ENCODE measurements at regions not wholly inside any gene's neighbourhood (a gene's known extent, or its start where the extent isn't known, plus 50 kb on each side); places are given as distances from the start of the nearest gene placed in this dataset.
"Not testable (repeated sequence)": the region's sequence is repeated elsewhere in the genome, so short reads cannot be mapped to it uniquely, and the experiment has no call there.

- Histone ChIP-seq H3K9me3 (ENCODE audit: control insufficient read depth, insufficient read depth, low read depth, low read length) (no peaks in the 10 kb centered on the region), H3K36me3 (ENCODE audit: control insufficient read depth in 2 of 2, insufficient read depth in 1 of 2, low read length in 2 of 2) (no peaks in the 10 kb centered on the region), H3K27ac (ENCODE audit: extremely low read depth, low read depth, low read length) (no peak overlapping the region), H3K4me3 (ENCODE audit: low read depth, low read length) (no peak overlapping the region), H3K4me1 (ENCODE audit: control insufficient read depth, insufficient read depth, low read length) (no peaks in the 10 kb centered on the region)
- POLR2A ChIA-PET, result interaction anchor here (0.6 kb wide), 1 partner anchor 29 kb away, joined by 4 read pairs; no protein-coding TSS in a partner anchor
- no peak for TF ChIP-seq BCL11A (tag by site-specific recombination; IDR thresholded peaks at IDR 0.05; ENCODE audit: low read depth)
- CTCF ChIA-PET, result no interaction called here
Measured at GRCh38 chr4:40681600-40681999, 51.9 kb upstream of the RBM47 start.

- POLR2A ChIA-PET, result no interaction called here
- Histone ChIP-seq H3K9me3 (ENCODE audit: control insufficient read depth, insufficient read depth, low read depth, low read length) (no peaks in the 10 kb centered on the region), H3K4me1 (ENCODE audit: control insufficient read depth, insufficient read depth, low read length) (no peaks in the 10 kb centered on the region), H3K27ac (ENCODE audit: extremely low read depth, low read depth, low read length) (no peak overlapping the region), H3K4me3 (ENCODE audit: low read depth, low read length) (no peak overlapping the region), H3K36me3 (ENCODE audit: control insufficient read depth in 2 of 2, insufficient read depth in 1 of 2, low read length in 2 of 2) (no peaks in the 10 kb centered on the region)
- CTCF ChIA-PET, result no interaction called here
- TF ChIP-seq ZNF76 (tag by site-specific recombination; IDR thresholded peaks at IDR 0.05; ENCODE audit: borderline replicate concordance, low read depth) (no peak), ZNF133 (tag by site-specific recombination; IDR thresholded peaks at IDR 0.05) (no peak), PRDM1 (tag by site-specific recombination; IDR thresholded peaks at IDR 0.05) (no peak), ZNF391 (tag by site-specific recombination; IDR thresholded peaks at IDR 0.05; ENCODE audit: borderline replicate concordance, low read depth) (no peak), ZNF146 (tag by site-specific recombination; IDR thresholded peaks at IDR 0.05) (no peak), ZNF677 (tag by site-specific recombination; IDR thresholded peaks at IDR 0.05) (no peak), ZNF302 (tag by site-specific recombination; IDR thresholded peaks at IDR 0.05; ENCODE audit: low read depth) (no peak), ZNF600 (tag by site-specific recombination; IDR thresholded peaks at IDR 0.05) (no peak), ZNF341 (tag by site-specific recombination; IDR thresholded peaks at IDR 0.05; ENCODE audit: low read depth) (no peak), TRIM28 (IDR thresholded peaks at IDR 0.05; ENCODE audit: borderline replicate concordance, low read length) (no peak), ZNF239 (tag by site-specific recombination; IDR thresholded peaks at IDR 0.05) (no peak), ZBTB20 (tag by site-specific recombination; IDR thresholded peaks at IDR 0.05) (no peak), KLF8 (tag by site-specific recombination; IDR thresholded peaks at IDR 0.05) (no peak), ZNF670 (tag by site-specific recombination; IDR thresholded peaks at IDR 0.05; ENCODE audit: low read depth) (no peak), HOXA7 (CRISPR knock-in tag; IDR thresholded peaks at IDR 0.05; ENCODE audit: borderline replicate concordance) (no peak), ZNF692 (tag by site-specific recombination; IDR thresholded peaks at IDR 0.05) (no peak), ZBTB7A (tag by site-specific recombination; IDR thresholded peaks at IDR 0.05; ENCODE audit: low read depth) (no peak), ZNF544 (tag by site-specific recombination; IDR thresholded peaks at IDR 0.05) (no peak), ZSCAN18 (tag by site-specific recombination; IDR thresholded peaks at IDR 0.05) (no peak)
Measured at GRCh38 chr4:40682290-40683101, 52.8 kb upstream of the RBM47 start.

- CTCF ChIA-PET; H3K4me3 ChIP-seq (ENCODE audit: low read depth, low read length); H3K4me1 ChIP-seq (ENCODE audit: control insufficient read depth, insufficient read depth, low read length); H3K27ac ChIP-seq (ENCODE audit: extremely low read depth, low read depth, low read length); H3K36me3 ChIP-seq (ENCODE audit: control insufficient read depth in 2 of 2, insufficient read depth in 1 of 2, low read length in 2 of 2); H3K9me3 ChIP-seq (ENCODE audit: control insufficient read depth, insufficient read depth, low read depth, low read length); POLR2A ChIA-PET: not testable (repeated sequence)
Measured at GRCh38 chr4:40683536-40684145, 54.0 kb upstream of the RBM47 start.
